Femur (tissue), 1 donor: ENCODE measurements at regions not wholly inside any gene's neighbourhood (a gene's known extent, or its start where the extent isn't known, plus 50 kb on each side); places are given as distances from the start of the nearest gene placed in this dataset.

Experiments
- DNase-seq: peaks from one replicate; pipeline ENCODE4 v3.0.0-alpha.2; 2017

- no peak for DNase-seq
These were observed 169.5 kb upstream of the CADM1 start for GRCh38 chr11:115673720-115674119.

- DNase-seq, result peak; percentile 64
These were observed 168.8 kb upstream of the CADM1 start for GRCh38 chr11:115672999-115673411.

GRCh38 chr11:115672412-115672811 is 168.2 kb upstream of the CADM1 start:
- DNase-seq, result no peak

GRCh38 chr11:115670538-115671205 is 166.5 kb upstream of the CADM1 start:
- no peak for DNase-seq

- DNase-seq, result peak; percentile 44
These were observed 161.7 kb upstream of the CADM1 start for GRCh38 chr11:115665958-115666357.

GRCh38 chr11:115665175-115665821 is 161.1 kb upstream of the CADM1 start:
- DNase-seq, result peak; percentile 33

GRCh38 chr11:115664313-115664712 is 160.1 kb upstream of the CADM1 start:
- DNase-seq, result no peak

- no peak for DNase-seq
These were observed 159.6 kb upstream of the CADM1 start for GRCh38 chr11:115663790-115664189.

GRCh38 chr11:115660030-115660805 is 156.0 kb upstream of the CADM1 start:
- DNase-seq, result no peak

- DNase-seq, result peak; percentile 68
These were observed 155.1 kb upstream of the CADM1 start for GRCh38 chr11:115659061-115659963.

- DNase-seq, result no peak
These were observed 153.4 kb upstream of the CADM1 start for GRCh38 chr11:115657586-115657985.

- no peak for DNase-seq
These were observed 152.5 kb upstream of the CADM1 start for GRCh38 chr11:115656669-115657068.

- DNase-seq, result no peak
These were observed 151.8 kb upstream of the CADM1 start for GRCh38 chr11:115656041-115656440.

GRCh38 chr11:115654792-115655191 is 150.6 kb upstream of the CADM1 start:
- DNase-seq, result no peak

GRCh38 chr11:115653926-115654325 is 149.7 kb upstream of the CADM1 start:
- no peak for DNase-seq

GRCh38 chr11:115653076-115653475 is 148.9 kb upstream of the CADM1 start:
- no peak for DNase-seq

GRCh38 chr11:115652496-115652895 is 148.3 kb upstream of the CADM1 start:
- no peak for DNase-seq

- no peak for DNase-seq
These were observed 147.9 kb upstream of the CADM1 start for GRCh38 chr11:115652094-115652493.

- no peak for DNase-seq
These were observed 145.2 kb upstream of the CADM1 start for GRCh38 chr11:115649461-115649860.

- DNase-seq, result peak; percentile 43
These were observed 141.6 kb upstream of the CADM1 start for GRCh38 chr11:115645631-115646317.

GRCh38 chr11:115644856-115645255 is 140.6 kb upstream of the CADM1 start:
- no peak for DNase-seq
